HG03039 (cell line): ENCODE measurements at regions not wholly inside any gene's neighbourhood (a gene's known extent, or its start where the extent isn't known, plus 50 kb on each side); places are given as distances from the start of the nearest gene placed in this dataset.

Experiments used
- ATAC-seq: cut with Tn5 transposase; IDR thresholded peaks from one replicate; pipeline ENCODE4 v1.9.1; 2021; ENCODE audit warnings: mild to moderate bottlenecking, moderate library complexity; ENCODE audit not compliant: unreplicated experiment

- no peak for ATAC-seq
Observed at GRCh38 chr22:22082960-22083359, 100.4 kb upstream of the TOP3B start.

GRCh38 chr22:22082229-22082835, 99.7 kb upstream of the TOP3B start:
- ATAC-seq: no peak

- no peak for ATAC-seq
Observed at GRCh38 chr22:22080270-22080669, 97.7 kb upstream of the TOP3B start.

DNA sequence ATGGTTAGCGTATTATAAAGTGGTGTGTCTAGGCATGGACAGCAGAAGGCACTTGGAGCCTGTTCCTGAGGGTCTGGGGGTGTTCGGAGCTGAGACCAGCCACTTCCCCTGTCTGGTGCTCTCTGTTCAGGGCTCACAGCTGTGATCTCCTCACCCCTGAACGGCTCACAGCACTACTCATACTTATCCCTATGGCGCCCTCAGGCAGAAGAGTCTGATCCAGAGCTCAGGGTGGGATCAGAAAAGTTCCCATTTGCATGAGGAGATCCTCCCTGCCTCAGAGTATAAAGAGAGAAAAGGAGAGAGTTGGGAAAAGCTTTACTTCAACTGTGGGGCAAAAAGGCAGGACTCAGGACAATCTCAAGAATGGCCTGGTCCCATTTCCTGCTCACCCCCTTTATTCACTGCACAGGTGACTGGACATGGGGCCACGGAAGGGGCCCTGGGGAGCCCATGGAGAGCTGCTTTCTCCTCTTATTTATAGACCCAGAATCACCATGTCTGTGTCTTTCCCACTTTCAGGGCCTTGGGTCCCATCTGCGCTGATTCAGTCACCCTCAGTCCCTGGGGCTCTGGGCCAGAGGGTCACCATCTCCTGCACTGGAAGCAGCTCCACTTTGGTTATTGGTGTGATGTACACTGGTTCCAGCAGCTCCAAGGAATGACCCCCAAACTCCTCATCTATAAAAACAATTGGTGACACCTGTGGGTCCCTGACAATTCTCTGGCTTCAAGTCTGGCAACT, 97.0 kb upstream of the TOP3B start:
- ATAC-seq: no peak

DNA sequence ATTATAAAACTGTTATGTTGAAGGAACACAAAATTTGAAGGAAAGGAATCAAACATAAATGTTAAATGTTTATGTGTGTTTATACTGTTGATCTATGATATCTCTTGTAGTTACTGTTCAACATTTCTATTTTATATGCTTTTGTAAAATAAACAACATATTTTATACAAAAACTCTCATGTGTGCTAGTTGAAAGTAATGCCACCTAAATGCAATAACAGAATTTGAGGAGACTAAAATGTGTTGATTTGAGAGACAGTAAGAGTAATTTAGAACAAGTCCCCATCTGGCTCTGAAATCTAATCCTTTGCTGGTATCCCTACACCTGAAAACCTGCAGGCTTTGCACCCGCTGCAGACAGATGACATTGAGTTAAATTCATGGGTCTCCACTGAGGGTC, 95.7 kb upstream of the TOP3B start:
- no peak for ATAC-seq

DNA sequence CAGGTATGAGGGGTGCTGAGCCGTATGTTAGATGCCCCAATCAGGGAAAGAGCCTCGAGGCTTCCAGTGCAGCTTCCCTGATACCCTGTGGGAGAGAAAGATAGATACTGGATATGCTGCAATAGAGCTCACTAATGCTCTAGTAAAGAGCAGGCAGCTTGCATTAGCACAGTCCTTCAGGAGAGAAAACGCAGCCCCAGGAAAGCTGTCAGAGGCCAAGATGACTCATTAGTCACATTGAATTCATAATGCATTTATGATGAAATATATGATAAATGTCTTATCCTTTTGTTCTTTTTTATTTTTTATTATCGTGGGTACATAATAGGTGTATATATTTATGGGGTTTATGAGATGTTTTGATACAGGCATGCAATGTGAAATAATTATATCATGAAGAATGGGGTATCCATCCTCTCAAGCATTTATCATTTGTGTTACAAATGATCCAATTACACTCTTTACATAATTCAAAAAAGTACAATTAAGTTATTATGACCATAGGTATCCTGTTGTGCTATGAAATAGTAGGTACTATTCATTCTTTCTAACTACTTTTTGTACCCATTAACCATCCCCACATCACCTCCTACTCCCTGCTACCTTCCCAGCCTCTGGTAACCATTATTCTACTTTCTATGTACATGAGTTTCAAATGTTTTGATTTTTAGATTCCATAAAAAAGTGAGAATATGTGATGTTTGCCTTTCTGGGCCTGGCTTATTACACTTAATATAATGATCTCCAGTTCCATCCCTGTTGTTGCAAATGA, 94.5 kb upstream of the TOP3B start:
- no peak for ATAC-seq

- no peak for ATAC-seq
Observed at GRCh38 chr22:22076361-22076760, 93.8 kb upstream of the TOP3B start.

GRCh38 chr22:22075382-22076163, 93.0 kb upstream of the TOP3B start:
- ATAC-seq: no peak

GRCh38 chr22:22074634-22075381, 92.2 kb upstream of the TOP3B start:
- ATAC-seq: no peak

DNA sequence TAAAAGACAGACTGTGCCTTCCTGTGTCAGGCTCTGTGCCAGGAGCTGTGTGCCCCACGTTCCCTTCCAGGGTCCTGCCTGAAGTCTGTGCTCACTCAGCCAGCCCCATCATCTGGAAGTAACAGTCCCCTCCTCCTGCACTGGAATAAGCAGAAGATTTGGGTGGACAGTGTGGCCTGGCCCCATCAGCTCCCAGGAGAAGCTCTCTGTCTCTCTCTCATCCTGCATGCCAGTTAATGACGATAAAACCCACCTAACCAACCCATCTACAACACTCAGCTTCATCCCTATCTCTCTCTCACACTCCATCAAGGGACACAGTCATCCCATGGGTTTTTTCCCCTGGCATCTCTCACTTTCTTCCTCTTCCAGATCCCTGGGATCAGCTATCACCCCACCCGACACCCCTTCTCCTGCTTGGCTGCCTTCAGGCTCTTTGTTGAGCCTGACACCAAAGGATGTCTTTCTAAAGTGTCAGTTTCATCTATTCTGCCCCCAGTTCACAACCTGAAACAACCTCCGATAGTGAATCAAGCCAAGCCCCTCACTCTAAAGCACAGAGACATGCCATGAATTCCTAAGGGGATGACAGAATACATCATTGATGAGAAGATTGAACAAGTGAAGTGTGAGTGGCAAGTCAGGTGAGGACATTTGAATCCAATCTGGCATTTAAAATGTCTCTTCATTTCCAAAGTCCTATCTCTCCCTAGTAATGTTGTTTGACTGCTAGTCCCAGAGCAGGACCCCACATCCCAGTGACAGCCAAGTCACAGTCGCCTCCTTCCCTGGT, 91.4 kb upstream of the TOP3B start:
- ATAC-seq: no peak

DNA sequence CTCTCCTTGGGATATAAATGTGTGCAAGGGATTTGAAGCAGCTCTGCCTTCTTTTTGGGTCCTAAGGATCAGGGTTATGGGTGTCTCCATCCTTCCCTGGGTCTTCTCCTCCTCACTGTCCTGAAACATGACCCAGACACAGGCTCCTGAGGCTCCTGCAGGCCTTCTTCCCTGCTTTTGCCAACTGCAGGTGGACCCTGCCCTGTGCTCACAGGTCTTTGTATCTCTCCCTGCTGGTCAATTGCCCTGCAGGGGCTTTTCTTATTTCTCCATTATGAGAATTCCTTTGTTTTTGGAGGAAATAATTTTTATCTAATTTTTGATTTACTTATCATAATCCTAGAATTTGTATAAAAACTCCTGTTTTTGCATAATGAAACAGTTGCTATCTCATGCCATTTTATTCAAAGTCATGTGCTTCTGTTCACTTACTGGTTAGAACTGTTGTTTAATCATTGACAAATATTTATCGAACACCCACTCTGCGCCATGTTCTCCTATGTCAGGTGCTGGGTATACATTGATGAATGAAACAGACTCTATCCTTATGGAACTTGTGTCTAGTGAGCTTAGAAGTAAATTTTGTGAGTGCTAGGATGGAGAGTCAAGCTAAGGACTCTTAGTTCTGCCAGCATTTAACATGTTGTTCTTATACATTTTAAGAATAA, 89.7 kb upstream of the TOP3B start:
- no peak for ATAC-seq

- ATAC-seq: no peak
Observed at GRCh38 chr22:22071455-22071854, 88.9 kb upstream of the TOP3B start.

GRCh38 chr22:22070371-22070824, 87.8 kb upstream of the TOP3B start:
- no peak for ATAC-seq

- ATAC-seq: no peak
Observed at GRCh38 chr22:22069450-22070370, 87.1 kb upstream of the TOP3B start.

DNA sequence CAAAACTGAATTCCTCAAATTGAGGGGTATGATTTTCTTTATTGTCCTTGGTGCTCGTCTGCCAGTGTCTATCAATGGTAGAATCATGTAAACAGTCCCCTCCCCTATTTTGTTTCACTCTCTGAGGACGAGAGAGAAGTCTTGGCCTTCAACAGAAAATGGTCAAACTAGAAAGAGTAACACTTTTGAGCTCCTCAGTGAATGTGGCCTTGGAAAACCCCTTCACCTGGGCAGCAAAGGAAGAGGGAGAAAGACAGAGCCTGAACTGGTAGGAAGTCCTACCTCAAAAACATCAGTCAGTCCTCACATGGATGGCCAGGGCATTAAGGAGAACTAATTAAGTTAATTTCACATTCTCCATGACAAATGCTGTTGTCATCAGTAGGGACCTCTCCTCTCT, 86.1 kb upstream of the TOP3B start:
- ATAC-seq: no peak

- ATAC-seq: no peak
Observed at GRCh38 chr22:22068025-22068424, 85.4 kb upstream of the TOP3B start.

DNA sequence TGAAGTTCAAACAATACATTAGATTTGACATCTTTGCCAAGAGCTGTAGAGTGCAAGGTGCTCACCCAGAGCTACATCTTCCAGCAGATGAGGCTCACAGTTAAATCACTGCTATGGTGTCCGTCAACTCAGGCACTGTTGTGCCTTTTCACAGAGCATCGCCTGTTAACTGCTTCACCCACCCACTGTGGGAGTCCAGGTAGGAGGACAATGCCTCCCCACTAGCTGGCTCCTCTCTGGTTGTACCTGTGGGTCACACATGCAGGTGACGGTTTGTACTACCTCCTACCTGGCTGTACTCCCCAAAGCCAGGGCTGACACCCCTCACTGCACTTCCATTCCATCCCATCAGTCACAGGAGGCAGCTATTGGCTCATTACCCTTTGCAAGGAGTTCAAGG, 84.6 kb upstream of the TOP3B start:
- no peak for ATAC-seq

GRCh38 chr22:22064580-22064979, 82.0 kb upstream of the TOP3B start:
- ATAC-seq: no peak
